ENCODE measurements at regions not wholly inside any gene's neighbourhood (a gene's known extent, or its start where the extent isn't known, plus 50 kb on each side); places are given as distances from the start of the nearest gene placed in this dataset.

- no peak overlapping the region for H3K9ac ChIP-seq
- no peaks in the 10 kb centered on the region for H3K27me3 ChIP-seq (ENCODE audit: control insufficient read depth, insufficient read depth, low read length)
- H3K27ac ChIP-seq = no peak overlapping the region
- TF ChIP-seq, protein P1, sequence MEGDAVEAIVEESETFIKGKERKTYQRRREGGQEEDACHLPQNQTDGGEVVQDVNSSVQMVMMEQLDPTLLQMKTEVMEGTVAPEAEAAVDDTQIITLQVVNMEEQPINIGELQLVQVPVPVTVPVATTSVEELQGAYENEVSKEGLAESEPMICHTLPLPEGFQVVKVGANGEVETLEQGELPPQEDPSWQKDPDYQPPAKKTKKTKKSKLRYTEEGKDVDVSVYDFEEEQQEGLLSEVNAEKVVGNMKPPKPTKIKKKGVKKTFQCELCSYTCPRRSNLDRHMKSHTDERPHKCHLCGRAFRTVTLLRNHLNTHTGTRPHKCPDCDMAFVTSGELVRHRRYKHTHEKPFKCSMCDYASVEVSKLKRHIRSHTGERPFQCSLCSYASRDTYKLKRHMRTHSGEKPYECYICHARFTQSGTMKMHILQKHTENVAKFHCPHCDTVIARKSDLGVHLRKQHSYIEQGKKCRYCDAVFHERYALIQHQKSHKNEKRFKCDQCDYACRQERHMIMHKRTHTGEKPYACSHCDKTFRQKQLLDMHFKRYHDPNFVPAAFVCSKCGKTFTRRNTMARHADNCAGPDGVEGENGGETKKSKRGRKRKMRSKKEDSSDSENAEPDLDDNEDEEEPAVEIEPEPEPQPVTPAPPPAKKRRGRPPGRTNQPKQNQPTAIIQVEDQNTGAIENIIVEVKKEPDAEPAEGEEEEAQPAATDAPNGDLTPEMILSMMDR (IDR thresholded peaks at IDR 0.05) = no peak
- no peaks in the 10 kb centered on the region for H3K9me3 ChIP-seq (ENCODE audit: control insufficient read depth, low read length)
- H3K4me1 ChIP-seq = no peaks in the 10 kb centered on the region
- no peaks in the 10 kb centered on the region for H3K36me3 ChIP-seq (ENCODE audit: control insufficient read depth, insufficient read depth, low read length)
- no peak overlapping the region for H3K4me2 ChIP-seq (ENCODE audit: low read length)
- no peaks in the 10 kb centered on the region for H3K79me2 ChIP-seq
- H2AFZ ChIP-seq = no peak overlapping the region
- no peak overlapping the region for H3K4me3 ChIP-seq (ENCODE audit: low read depth, low read length)
Measured at GRCh38 chr13:73158851-73159250, 100.0 kb downstream of the KLF5 start.

GRCh38 chr13:73157031-73157430 lies 98.2 kb downstream of the KLF5 start:
- Histone ChIP-seq H3K4me2 (ENCODE audit: low read length) (no peak overlapping the region), H3K9ac (no peak overlapping the region), H3K27me3 (ENCODE audit: control insufficient read depth, insufficient read depth, low read length) (no peaks in the 10 kb centered on the region), H3K4me3 (ENCODE audit: low read depth, low read length) (no peak overlapping the region), H3K79me2 (no peaks in the 10 kb centered on the region), H3K27ac (no peak overlapping the region), H3K36me3 (ENCODE audit: control insufficient read depth, insufficient read depth, low read length) (no peaks in the 10 kb centered on the region), H3K4me1 (no peaks in the 10 kb centered on the region), H3K9me3 (ENCODE audit: control insufficient read depth, low read length) (no peaks in the 10 kb centered on the region), H2AFZ (no peak overlapping the region)
- TF ChIP-seq, protein P1 (IDR thresholded peaks at IDR 0.05) = no peak

GRCh38 chr13:73146707-73147106 lies 87.9 kb downstream of the KLF5 start:
- Histone ChIP-seq H2AFZ (no peak overlapping the region), H3K36me3 (ENCODE audit: control insufficient read depth, insufficient read depth, low read length) (no peaks in the 10 kb centered on the region), H3K9ac (no peak overlapping the region), H3K4me3 (ENCODE audit: low read depth, low read length) (no peak overlapping the region), H3K27ac (no peak overlapping the region), H3K4me2 (ENCODE audit: low read length) (no peak overlapping the region), H3K4me1 (no peaks in the 10 kb centered on the region), H3K79me2 (no peaks in the 10 kb centered on the region), H3K27me3 (ENCODE audit: control insufficient read depth, insufficient read depth, low read length) (no peaks in the 10 kb centered on the region), H3K9me3 (ENCODE audit: control insufficient read depth, low read length) (no peaks in the 10 kb centered on the region)
- TF ChIP-seq, protein P1 (IDR thresholded peaks at IDR 0.05) = no peak

GRCh38 chr13:73142071-73142470 lies 83.3 kb downstream of the KLF5 start:
- Histone ChIP-seq H3K79me2 (no peaks in the 10 kb centered on the region), H3K9ac (no peak overlapping the region), H3K27me3 (ENCODE audit: control insufficient read depth, insufficient read depth, low read length) (no peaks in the 10 kb centered on the region), H3K27ac (no peak overlapping the region), H3K4me1 (no peaks in the 10 kb centered on the region), H2AFZ (no peak overlapping the region), H3K4me2 (ENCODE audit: low read length) (no peak overlapping the region), H3K4me3 (ENCODE audit: low read depth, low read length) (no peak overlapping the region), H3K36me3 (ENCODE audit: control insufficient read depth, insufficient read depth, low read length) (no peaks in the 10 kb centered on the region), H3K9me3 (ENCODE audit: control insufficient read depth, low read length) (no peaks in the 10 kb centered on the region)
- TF ChIP-seq, protein P1 (IDR thresholded peaks at IDR 0.05) = no peak

GRCh38 chr13:73141292-73141771 lies 82.5 kb downstream of the KLF5 start:
- Histone ChIP-seq H3K4me1 (no peaks in the 10 kb centered on the region), H2AFZ (no peak overlapping the region), H3K27ac (no peak overlapping the region)

More at GRCh38 chr13:73141292-73141771, 82.5 kb downstream of the KLF5 start:
- Histone ChIP-seq H3K9me3 (ENCODE audit: control insufficient read depth, low read length) (no peaks in the 10 kb centered on the region), H3K36me3 (ENCODE audit: control insufficient read depth, insufficient read depth, low read length) (no peaks in the 10 kb centered on the region), H3K27me3 (ENCODE audit: control insufficient read depth, insufficient read depth, low read length) (no peaks in the 10 kb centered on the region), H3K4me3 (ENCODE audit: low read depth, low read length) (no peak overlapping the region), H3K9ac (no peak overlapping the region), H3K4me2 (ENCODE audit: low read length) (no peak overlapping the region), H3K79me2 (no peaks in the 10 kb centered on the region)
- TF ChIP-seq, protein P1 (IDR thresholded peaks at IDR 0.05) = no peak
